AG04449 (cell line): ENCODE measurements at regions not wholly inside any gene's neighbourhood (a gene's known extent, or its start where the extent isn't known, plus 50 kb on each side); places are given as distances from the start of the nearest gene placed in this dataset.
A peak's percentile ranks its signal among the peaks of the same experiment; 100 is the strongest.

Experiments
- CTCF ChIA-PET: fragments of 350-600 bp; formaldehyde crosslinking; extraction: SDS; loops from one replicate; lab custom pipeline; 2021; ENCODE audit warnings: antibody characterized with exemption; lab: Yijun Ruan, JAX
- POLR2A ChIA-PET: fragments of 400-600, 350-600 bp; formaldehyde crosslinking; extraction: SDS; loops from one replicate; lab custom pipeline; 2020; ENCODE audit warnings: antibody characterized with exemption, inconsistent platforms; lab: Yijun Ruan, JAX
- DNase-seq: peaks from one replicate; pipeline ENCODE4 v3.0.0-alpha.2; 2010; ENCODE audit warnings: low read depth, low spot score
- H3K4me3 ChIP-seq: 2 replicates; pipeline ENCODE4 v1.5.1; 2011; ENCODE audit warnings: low read depth, mild to moderate bottlenecking, control low read depth, low read length
- CTCF ChIP-seq: IDR thresholded peaks from one replicate; pipeline ENCODE4 v1.5.1; 2011; ENCODE audit warnings: mild to moderate bottlenecking, moderate library complexity, low read length, control low read depth, inconsistent platforms; ENCODE audit not compliant: insufficient read depth; ENCODE audit errors: missing control alignments

GRCh38 chr18:60319129-60319528, 53.4 kb downstream of the MC4R start:
- ChIA-PET CTCF (no interaction called here), POLR2A (no interaction called here)
- no peak for TF ChIP-seq CTCF
- H3K4me3 ChIP-seq = no peak overlapping the region
- DNase-seq = no peak

- ChIA-PET POLR2A (no interaction called here), CTCF (no interaction called here)
- TF ChIP-seq CTCF = no peak
- DNase-seq = no peak
- no peak overlapping the region for H3K4me3 ChIP-seq
Observed at GRCh38 chr18:60311676-60312360, 60.8 kb downstream of the MC4R start.

GRCh38 chr18:60295674-60296073, 76.9 kb downstream of the MC4R start:
- ChIA-PET POLR2A (no interaction called here), CTCF (no interaction called here)
- H3K4me3 ChIP-seq = no peak overlapping the region
- no peak for TF ChIP-seq CTCF
- DNase-seq = no peak

- ChIA-PET CTCF (no interaction called here), POLR2A (no interaction called here)
- H3K4me3 ChIP-seq = no peak overlapping the region
- no peak for TF ChIP-seq CTCF
- no peak for DNase-seq
Observed at GRCh38 chr18:60292186-60292585, 80.4 kb downstream of the MC4R start.

GRCh38 chr18:60279391-60279790, 93.2 kb downstream of the MC4R start:
- ChIA-PET POLR2A (no interaction called here), CTCF (no interaction called here)
- H3K4me3 ChIP-seq = no peak overlapping the region
- no peak for TF ChIP-seq CTCF
- no peak for DNase-seq

- POLR2A ChIA-PET = no interaction called here
- CTCF ChIA-PET = no interaction called here
- H3K4me3 ChIP-seq = no peak overlapping the region
- no peak for TF ChIP-seq CTCF
- peak; percentile 53 for DNase-seq
Observed at GRCh38 chr18:60277855-60278480, 94.6 kb downstream of the MC4R start.
